IPS-11a (cell line): ENCODE measurements at regions not wholly inside any gene's neighbourhood (a gene's known extent, or its start where the extent isn't known, plus 50 kb on each side); places are given as distances from the start of the nearest gene placed in this dataset.

Experiments used
- H3K4me3 ChIP-seq: one replicate; pipeline ENCODE4 v1.5.1; 2013; ENCODE audit warnings: low read depth, low read length, control low read depth

DNA sequence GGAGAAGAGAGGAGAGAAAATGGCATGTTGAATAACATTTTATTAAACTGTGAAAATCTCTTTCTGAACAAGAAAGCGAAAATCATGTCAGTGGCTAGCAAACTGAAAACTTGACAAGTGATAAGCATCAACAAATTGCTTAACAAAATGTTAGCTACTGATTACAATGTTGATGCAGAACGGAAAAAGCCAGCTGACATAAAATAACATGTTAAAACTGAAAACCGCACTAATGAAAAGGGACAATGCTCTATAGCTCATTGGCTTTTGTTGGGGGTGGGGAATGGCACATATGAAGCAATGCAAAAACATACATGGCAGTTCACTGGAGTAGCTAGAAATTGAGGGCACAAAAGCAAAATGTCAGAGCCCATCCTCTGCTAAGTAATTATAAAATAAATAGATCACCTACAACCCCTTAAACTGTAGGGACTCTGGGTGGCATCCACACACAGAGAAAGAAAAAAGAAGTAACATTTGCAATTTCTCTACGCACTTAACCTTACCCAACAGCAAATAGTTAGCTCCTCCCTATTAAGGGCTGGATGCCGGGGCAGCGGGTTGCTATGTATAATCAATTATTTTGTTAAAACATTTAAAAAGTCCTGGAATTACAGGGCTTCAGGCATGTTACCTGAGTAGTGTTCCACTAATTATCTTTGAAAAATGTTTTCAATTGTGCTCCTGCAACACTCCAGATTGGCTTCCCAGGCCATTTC, 129.2 kb upstream of the USP15 start:
- H3K4me3 ChIP-seq: no peak overlapping the region

- no peak overlapping the region for H3K4me3 ChIP-seq
Observed at GRCh38 chr12:62133440-62133839, 126.8 kb upstream of the USP15 start.

GRCh38 chr12:62135553-62136200, 124.5 kb upstream of the USP15 start:
- H3K4me3 ChIP-seq: no peak overlapping the region

GRCh38 chr12:62136496-62136895, 123.7 kb upstream of the USP15 start:
- no peak overlapping the region for H3K4me3 ChIP-seq

DNA sequence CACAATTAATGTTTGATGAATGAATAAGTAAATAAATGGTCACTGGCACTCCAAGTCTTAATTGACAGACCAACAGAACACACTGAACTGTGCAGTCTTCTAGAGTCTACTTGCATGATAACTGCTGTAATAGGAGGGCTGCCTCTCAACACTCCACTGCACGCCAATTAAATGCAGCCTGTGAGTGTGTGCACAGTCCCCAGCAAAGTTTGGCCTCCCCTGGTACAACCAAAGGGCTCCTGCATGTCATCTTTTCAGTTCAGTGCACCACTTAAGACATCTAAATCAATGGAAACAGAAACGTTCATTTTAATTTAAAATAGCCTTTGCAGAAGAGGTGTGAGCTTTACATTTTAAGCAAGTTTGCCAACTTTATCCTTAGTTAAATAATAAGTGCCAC, 121.7 kb upstream of the USP15 start:
- H3K4me3 ChIP-seq: no peak overlapping the region

DNA sequence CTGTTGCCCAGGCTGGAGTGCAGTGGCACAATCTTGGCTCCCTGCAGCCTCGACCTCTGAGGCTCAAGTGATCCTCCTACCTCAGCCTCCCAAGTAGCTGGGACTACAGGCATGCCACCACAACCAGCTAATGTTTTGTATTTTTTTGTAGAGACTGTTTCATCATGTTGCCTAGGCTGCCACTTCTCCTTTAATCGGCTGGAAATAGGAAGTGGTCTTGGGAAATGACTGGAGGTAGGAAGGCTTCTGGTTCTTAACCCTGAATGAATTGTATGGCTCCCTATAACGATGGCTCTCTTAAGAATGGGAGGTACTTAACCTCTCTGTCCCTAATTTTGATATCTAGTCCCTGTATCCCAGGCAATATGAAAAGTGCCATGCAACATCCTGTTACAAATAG, 113.9 kb upstream of the USP15 start:
- H3K4me3 ChIP-seq: no peak overlapping the region

GRCh38 chr12:62158013-62158412, 102.2 kb upstream of the USP15 start:
- no peak overlapping the region for H3K4me3 ChIP-seq

DNA sequence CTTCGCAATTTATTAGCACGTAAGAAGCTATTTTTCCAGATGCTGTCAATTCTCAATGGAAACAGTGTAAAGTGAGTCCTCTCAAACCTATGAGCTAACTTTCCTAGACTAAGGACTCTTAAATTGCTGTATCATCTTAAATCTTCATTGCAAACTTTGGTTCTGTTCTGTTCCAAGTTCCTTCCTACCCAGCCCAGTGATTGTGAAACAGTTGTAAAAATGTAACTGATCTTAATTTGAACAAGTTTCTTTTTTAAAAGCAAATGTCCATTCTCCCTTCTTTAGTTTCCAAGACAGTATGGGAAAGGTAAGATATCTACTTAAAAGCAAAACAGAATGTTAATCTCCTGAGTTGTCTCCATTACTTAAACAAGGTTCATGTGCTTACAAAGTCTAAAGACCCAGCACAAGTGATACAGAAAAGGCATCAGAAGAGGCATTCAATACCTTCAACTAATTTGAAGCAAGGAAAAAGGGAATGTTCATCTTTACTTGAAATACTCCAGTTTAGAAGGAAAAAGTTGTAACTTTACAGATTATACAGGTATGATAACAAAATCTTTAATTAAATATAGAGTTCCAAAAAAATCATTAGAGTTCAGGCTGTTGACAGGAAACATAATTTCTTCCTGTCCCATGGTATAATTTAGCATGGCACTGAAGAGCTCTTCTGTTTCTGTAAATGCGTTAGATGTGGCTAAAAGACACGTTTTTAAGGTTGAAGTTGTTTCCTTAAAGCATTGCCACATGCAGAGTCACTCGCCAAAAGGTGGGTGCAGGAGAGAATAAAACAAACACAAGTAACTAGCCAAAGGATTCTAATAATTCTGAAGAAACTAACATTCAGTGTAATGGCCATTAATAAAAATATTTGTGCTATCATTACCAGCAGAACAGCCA, 101.5 kb upstream of the USP15 start:
- no peak overlapping the region for H3K4me3 ChIP-seq

- H3K4me3 ChIP-seq: no peak overlapping the region
Observed at GRCh38 chr12:62162214-62162613, 98.0 kb upstream of the USP15 start.

GRCh38 chr12:62163368-62163767, 96.8 kb upstream of the USP15 start:
- no peak overlapping the region for H3K4me3 ChIP-seq

- no peak overlapping the region for H3K4me3 ChIP-seq
Observed at GRCh38 chr12:62164036-62164435, 96.2 kb upstream of the USP15 start.

DNA sequence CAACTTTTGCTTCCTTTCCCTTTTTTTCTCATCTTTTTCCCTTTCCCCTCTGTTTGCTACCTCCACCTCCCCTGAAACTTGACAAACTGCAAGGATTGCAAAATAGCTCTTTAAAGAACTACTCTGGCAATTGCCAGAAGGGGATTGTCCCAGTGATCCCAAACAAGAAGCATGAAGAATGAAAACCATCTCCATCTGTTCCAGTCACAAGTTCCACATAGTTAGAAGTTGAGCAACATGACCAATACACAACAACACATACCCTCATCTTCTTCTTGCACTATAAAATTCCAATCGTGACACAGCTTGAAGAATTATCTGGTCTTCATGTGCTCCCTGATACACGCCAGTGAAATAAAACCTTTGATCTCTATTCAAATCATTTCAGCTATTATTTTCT, 93.7 kb upstream of the USP15 start:
- H3K4me3 ChIP-seq: no peak overlapping the region

- H3K4me3 ChIP-seq: no peak overlapping the region
Observed at GRCh38 chr12:62168411-62168810, 91.8 kb upstream of the USP15 start.

- no peak overlapping the region for H3K4me3 ChIP-seq
Observed at GRCh38 chr12:62170241-62170640, 90.0 kb upstream of the USP15 start.

- peak overlapping the region; percentile 57 for H3K4me3 ChIP-seq
Observed at GRCh38 chr12:62190689-62191490, 69.3 kb upstream of the USP15 start.

DNA sequence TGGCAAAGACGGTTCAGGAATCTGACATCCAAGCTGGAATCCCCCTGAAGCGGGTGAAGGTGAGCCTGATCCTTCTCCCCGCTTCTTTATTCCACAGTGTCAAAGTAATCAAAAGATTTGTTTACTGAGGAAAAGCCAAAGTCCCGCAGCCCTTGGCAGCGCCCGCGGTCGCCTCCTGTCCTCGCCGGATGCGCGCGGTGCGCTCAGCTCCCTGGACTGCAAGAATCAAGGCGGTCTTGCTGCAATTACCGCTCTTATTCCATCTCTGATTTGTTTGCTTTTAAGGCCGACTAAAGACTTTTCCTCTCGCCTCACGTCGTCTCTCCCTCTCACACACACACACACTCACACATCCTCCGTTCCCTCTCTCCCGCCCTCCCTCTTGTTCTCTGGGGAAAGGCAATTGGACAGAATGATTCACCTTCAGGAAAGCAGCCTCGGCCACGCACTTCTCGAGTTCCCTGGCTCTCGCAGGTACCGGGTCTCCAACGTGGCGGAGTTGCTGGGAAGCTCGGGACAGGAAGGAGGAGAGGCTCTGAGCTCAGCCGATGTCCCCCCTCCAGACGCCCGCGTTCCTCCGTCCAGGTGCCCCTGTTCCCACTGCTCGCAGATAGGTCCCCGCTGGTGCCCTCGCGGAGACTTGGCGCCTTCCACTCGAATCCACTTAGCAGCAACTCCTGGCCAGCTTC, 68.6 kb upstream of the USP15 start:
- peak overlapping the region; percentile 57 for H3K4me3 ChIP-seq

DNA sequence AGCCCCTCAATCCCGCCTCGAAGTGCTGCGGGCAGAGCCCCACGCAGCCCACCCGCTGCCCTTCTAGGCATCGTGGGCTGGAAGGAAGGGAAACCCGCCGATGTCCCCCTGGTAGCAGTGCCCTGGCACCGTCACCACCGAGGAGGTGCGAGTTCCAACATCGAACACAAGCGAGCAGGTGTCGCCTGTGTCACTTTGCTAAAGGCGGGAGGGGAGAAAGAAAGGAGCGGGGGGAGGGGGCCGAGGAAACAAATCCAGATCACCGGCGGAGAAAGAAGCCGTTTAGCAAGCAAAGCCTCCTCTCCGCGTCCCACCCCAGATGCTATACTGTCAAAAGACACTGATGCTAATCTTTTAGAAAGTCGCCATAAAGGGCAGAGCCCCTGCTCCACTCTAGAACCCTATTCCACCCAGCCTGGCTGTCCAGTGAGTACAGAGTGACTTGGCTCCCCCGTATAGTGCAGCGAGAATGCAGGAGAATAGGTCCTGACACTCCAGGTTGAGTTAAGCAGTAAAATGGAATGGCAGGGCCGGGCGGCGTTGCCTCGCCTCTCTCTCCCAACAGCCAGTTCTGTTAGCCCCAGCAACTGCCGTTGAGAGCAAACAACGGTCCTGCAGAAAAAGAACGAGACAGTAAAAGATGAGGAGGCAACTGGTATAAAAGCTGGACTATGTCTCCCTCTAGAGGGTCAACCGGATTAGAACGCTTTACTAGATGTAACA, 67.9 kb upstream of the USP15 start:
- peak overlapping the region; percentile 57 for H3K4me3 ChIP-seq

GRCh38 chr12:62192903-62193250, 67.3 kb upstream of the USP15 start:
- no peak overlapping the region for H3K4me3 ChIP-seq

- H3K4me3 ChIP-seq: no peak overlapping the region
Observed at GRCh38 chr12:62194031-62194430, 66.2 kb upstream of the USP15 start.

DNA sequence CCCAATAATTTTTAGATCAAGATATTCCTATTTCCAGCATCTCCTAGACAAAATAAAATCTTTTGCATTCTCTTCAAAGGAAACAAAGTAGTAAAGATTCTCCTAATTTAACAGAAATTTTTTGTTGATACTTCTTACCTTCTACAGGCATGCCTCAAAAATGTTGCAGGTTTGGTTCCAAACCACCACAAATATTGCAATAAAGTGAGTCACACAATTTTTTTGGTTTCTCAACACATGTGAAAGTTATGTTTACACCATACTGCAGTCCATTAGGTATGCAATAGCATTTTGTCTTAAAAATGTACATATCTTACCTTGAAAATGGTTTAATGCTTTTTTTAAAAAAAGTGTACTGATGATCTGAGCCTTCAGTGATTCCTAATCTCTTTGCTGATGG, 65.6 kb upstream of the USP15 start:
- no peak overlapping the region for H3K4me3 ChIP-seq
